ENCODE measurements at regions not wholly inside any gene's neighbourhood (a gene's known extent, or its start where the extent isn't known, plus 50 kb on each side); places are given as distances from the start of the nearest gene placed in this dataset.

GRCh38 chr6:91664327-91664959 lies 1077.6 kb upstream of the MAP3K7 start:
- no peaks in the 10 kb centered on the region for H3K36me3 ChIP-seq (ENCODE audit: control insufficient read depth, insufficient read depth, low read length)
- H2AFZ ChIP-seq (ENCODE audit: low read length) = no peak overlapping the region
- no peaks in the 10 kb centered on the region for H3K79me2 ChIP-seq (ENCODE audit: control insufficient read depth, insufficient read depth, low read length)
- no peak overlapping the region for H3K4me2 ChIP-seq (ENCODE audit: extremely low read depth, insufficient read depth, low read length)
- no peak overlapping the region for H3K9ac ChIP-seq (ENCODE audit: insufficient read depth, low read length)
- TF ChIP-seq EZH2 (IDR thresholded peaks at IDR 0.05; ENCODE audit: low read length, missing control alignments) (no peak), CTCF (conservative IDR thresholded peaks at IDR 0.05 in 1 of 2, IDR thresholded peaks at IDR 0.05 in 1 of 2; ENCODE audit: low read depth in 1 of 2, low read length in 2 of 2) (no peak)
- no peak overlapping the region for H3K27ac ChIP-seq (ENCODE audit: insufficient read depth, low read length)
- no peaks in the 10 kb centered on the region for H3K4me1 ChIP-seq (ENCODE audit: control insufficient read depth, extremely low read depth, insufficient read depth, low read length)
- H4K20me1 ChIP-seq (ENCODE audit: control insufficient read depth, extremely low read depth, insufficient read depth, low read length) = no peaks in the 10 kb centered on the region
- no peak for DNase-seq (ENCODE audit: low read depth in 2 of 2)
- no peaks in the 10 kb centered on the region for H3K27me3 ChIP-seq (ENCODE audit: control insufficient read depth, insufficient read depth, low read length)
- no peaks in the 10 kb centered on the region for H3K9me3 ChIP-seq (ENCODE audit: control insufficient read depth, insufficient read depth, low read depth, low read length)
- H3K4me3 ChIP-seq (replicated peaks in 1 of 4; ENCODE audit: control extremely low read depth in 1 of 4, insufficient read depth in 1 of 4, low read depth in 3 of 4, low read length in 4 of 4) = no peak overlapping the region

GRCh38 chr6:91660893-91661292 lies 1074.0 kb upstream of the MAP3K7 start:
- Histone ChIP-seq H3K27me3 (ENCODE audit: control insufficient read depth, insufficient read depth, low read length) (no peaks in the 10 kb centered on the region), H3K79me2 (ENCODE audit: control insufficient read depth, insufficient read depth, low read length) (no peaks in the 10 kb centered on the region), H3K4me3 (replicated peaks in 1 of 4; ENCODE audit: control extremely low read depth in 1 of 4, insufficient read depth in 1 of 4, low read depth in 3 of 4, low read length in 4 of 4) (no peak overlapping the region), H3K9me3 (ENCODE audit: control insufficient read depth, insufficient read depth, low read depth, low read length) (no peaks in the 10 kb centered on the region), H2AFZ (ENCODE audit: low read length) (no peak overlapping the region), H3K27ac (ENCODE audit: insufficient read depth, low read length) (no peak overlapping the region), H4K20me1 (ENCODE audit: control insufficient read depth, extremely low read depth, insufficient read depth, low read length) (no peaks in the 10 kb centered on the region), H3K4me2 (ENCODE audit: extremely low read depth, insufficient read depth, low read length) (no peak overlapping the region), H3K4me1 (ENCODE audit: control insufficient read depth, extremely low read depth, insufficient read depth, low read length) (no peaks in the 10 kb centered on the region), H3K36me3 (ENCODE audit: control insufficient read depth, insufficient read depth, low read length) (no peaks in the 10 kb centered on the region), H3K9ac (ENCODE audit: insufficient read depth, low read length) (no peak overlapping the region)
- no peak for DNase-seq (ENCODE audit: low read depth in 2 of 2)
- no peak for TF ChIP-seq CTCF (conservative IDR thresholded peaks at IDR 0.05 in 1 of 2, IDR thresholded peaks at IDR 0.05 in 1 of 2; ENCODE audit: low read depth in 1 of 2, low read length in 2 of 2)
- no peak for TF ChIP-seq EZH2 (IDR thresholded peaks at IDR 0.05; ENCODE audit: low read length, missing control alignments)

GRCh38 chr6:91659891-91660290 lies 1073.0 kb upstream of the MAP3K7 start:
- Histone ChIP-seq H2AFZ (ENCODE audit: low read length) (no peak overlapping the region), H3K9me3 (ENCODE audit: control insufficient read depth, insufficient read depth, low read depth, low read length) (no peaks in the 10 kb centered on the region), H3K27ac (ENCODE audit: insufficient read depth, low read length) (no peak overlapping the region), H3K4me2 (ENCODE audit: extremely low read depth, insufficient read depth, low read length) (no peak overlapping the region), H3K79me2 (ENCODE audit: control insufficient read depth, insufficient read depth, low read length) (no peaks in the 10 kb centered on the region), H4K20me1 (ENCODE audit: control insufficient read depth, extremely low read depth, insufficient read depth, low read length) (no peaks in the 10 kb centered on the region), H3K36me3 (ENCODE audit: control insufficient read depth, insufficient read depth, low read length) (no peaks in the 10 kb centered on the region), H3K27me3 (ENCODE audit: control insufficient read depth, insufficient read depth, low read length) (no peaks in the 10 kb centered on the region), H3K4me3 (replicated peaks in 1 of 4; ENCODE audit: control extremely low read depth in 1 of 4, insufficient read depth in 1 of 4, low read depth in 3 of 4, low read length in 4 of 4) (no peak overlapping the region), H3K9ac (ENCODE audit: insufficient read depth, low read length) (no peak overlapping the region), H3K4me1 (ENCODE audit: control insufficient read depth, extremely low read depth, insufficient read depth, low read length) (no peaks in the 10 kb centered on the region)
- DNase-seq (ENCODE audit: low read depth in 2 of 2) = no peak
- no peak for TF ChIP-seq EZH2 (IDR thresholded peaks at IDR 0.05; ENCODE audit: low read length, missing control alignments)
- no peak for TF ChIP-seq CTCF (conservative IDR thresholded peaks at IDR 0.05 in 1 of 2, IDR thresholded peaks at IDR 0.05 in 1 of 2; ENCODE audit: low read depth in 1 of 2, low read length in 2 of 2)

Measured in fibroblast of lung (primary cell).